RWPE2 (cell line): ENCODE measurements at regions not wholly inside any gene's neighbourhood (a gene's known extent, or its start where the extent isn't known, plus 50 kb on each side); places are given as distances from the start of the nearest gene placed in this dataset.

Experiments used
- ATAC-seq: fragments of 200-7000 bp; cut with Tn5 transposase; 3 replicates; pipeline ENCODE4 v1.9.1; 2021; ENCODE audit warnings: low read depth
- DNase-seq: peaks from one replicate; pipeline ENCODE4 v3.0.0-alpha.2; 2020; ENCODE audit warnings: low spot score
- H3K27ac ChIP-seq: fragments of 450-650 bp; 2 replicates; pipeline ENCODE4 v1.5.1; 2017; ENCODE audit warnings: mild to moderate bottlenecking; ENCODE audit not compliant: poor library complexity, severe bottlenecking
- H3K27me3 ChIP-seq: fragments of 250-450 bp; sonication (Bioruptor Pico); 2 replicates; pipeline ENCODE4 v1.5.1; 2021; ENCODE audit warnings: mild to moderate bottlenecking, moderate library complexity; ENCODE audit not compliant: insufficient read depth, poor library complexity, severe bottlenecking
- H3K36me3 ChIP-seq: fragments of 250-450 bp; sonication (Bioruptor Pico); 2 replicates; pipeline ENCODE4 v1.5.1; 2020; ENCODE audit warnings: low read depth, mild to moderate bottlenecking, moderate library complexity
- H3K4me1 ChIP-seq: fragments of 250-450 bp; sonication (Bioruptor Pico); 2 replicates; pipeline ENCODE4 v1.5.1; 2021; ENCODE audit warnings: mild to moderate bottlenecking, moderate library complexity; ENCODE audit not compliant: insufficient read depth, poor library complexity, severe bottlenecking
- H3K4me3 ChIP-seq: fragments of 250-450 bp; sonication (Bioruptor Pico); 2 replicates; pipeline ENCODE4 v1.5.1; 2021; ENCODE audit warnings: mild to moderate bottlenecking, moderate library complexity; ENCODE audit not compliant: severe bottlenecking
- H3K9me3 ChIP-seq: fragments of 250-450 bp; sonication (Bioruptor Pico); 2 replicates; pipeline ENCODE4 v1.5.1; 2021; ENCODE audit warnings: mild to moderate bottlenecking, moderate library complexity; ENCODE audit not compliant: severe bottlenecking
- TF ChIP-seq, protein P1 (sequence below): fragments of 450-650 bp; IDR thresholded peaks from one replicate; pipeline ENCODE4 v1.5.1; 2017; ENCODE audit warnings: mild to moderate bottlenecking, moderate library complexity; ENCODE audit not compliant: poor library complexity, severe bottlenecking

DNA sequence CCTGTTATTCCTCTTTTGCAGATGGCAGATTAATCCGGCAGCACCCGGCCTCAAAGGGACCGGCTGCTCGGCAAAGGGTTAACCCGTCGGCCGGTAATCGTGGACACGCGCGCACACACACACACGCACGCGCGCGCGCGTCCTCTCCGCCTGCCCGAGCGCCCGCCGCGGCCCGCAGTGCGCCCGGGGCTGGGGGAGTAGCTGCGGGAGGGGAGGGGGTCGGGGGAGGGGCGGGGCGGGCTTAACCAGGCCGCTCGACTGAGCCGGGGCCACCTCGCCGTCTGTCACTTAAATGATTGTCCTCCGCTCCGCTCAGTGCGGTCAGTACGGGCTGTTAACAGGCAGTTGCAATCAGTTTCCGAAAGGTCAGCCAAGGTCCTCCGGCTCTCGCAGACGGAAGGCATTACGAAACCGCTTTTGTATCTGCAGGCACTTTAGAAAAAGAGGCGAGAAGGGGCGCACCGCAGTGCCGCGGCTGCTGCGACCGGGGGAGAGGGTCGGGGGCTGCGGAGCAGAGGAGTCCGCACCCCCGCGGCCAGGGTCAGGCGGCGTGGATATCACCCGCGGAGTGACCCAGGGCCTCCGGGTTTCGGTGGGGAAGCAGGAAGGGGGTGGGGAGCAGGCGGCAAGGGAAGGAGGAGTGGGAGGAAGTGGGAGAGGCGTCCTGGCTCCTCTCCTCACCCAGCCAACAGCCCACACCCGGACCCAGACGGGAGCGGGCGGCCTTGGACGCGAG lies 57.3 kb upstream of the BCOR start:
- no peaks in the 10 kb centered on the region for H3K9me3 ChIP-seq
- H3K36me3 ChIP-seq: no peaks in the 10 kb centered on the region
- DNase-seq (no peak), ATAC-seq (0 out of 3 replicates have a peak, but pooled peaks have one; percentile 3)
- H3K4me3 ChIP-seq: peak overlapping the region; percentile 28
- no peaks in the 10 kb centered on the region for H3K4me1 ChIP-seq
- no peak overlapping the region for H3K27ac ChIP-seq
- TF ChIP-seq, protein P1, sequence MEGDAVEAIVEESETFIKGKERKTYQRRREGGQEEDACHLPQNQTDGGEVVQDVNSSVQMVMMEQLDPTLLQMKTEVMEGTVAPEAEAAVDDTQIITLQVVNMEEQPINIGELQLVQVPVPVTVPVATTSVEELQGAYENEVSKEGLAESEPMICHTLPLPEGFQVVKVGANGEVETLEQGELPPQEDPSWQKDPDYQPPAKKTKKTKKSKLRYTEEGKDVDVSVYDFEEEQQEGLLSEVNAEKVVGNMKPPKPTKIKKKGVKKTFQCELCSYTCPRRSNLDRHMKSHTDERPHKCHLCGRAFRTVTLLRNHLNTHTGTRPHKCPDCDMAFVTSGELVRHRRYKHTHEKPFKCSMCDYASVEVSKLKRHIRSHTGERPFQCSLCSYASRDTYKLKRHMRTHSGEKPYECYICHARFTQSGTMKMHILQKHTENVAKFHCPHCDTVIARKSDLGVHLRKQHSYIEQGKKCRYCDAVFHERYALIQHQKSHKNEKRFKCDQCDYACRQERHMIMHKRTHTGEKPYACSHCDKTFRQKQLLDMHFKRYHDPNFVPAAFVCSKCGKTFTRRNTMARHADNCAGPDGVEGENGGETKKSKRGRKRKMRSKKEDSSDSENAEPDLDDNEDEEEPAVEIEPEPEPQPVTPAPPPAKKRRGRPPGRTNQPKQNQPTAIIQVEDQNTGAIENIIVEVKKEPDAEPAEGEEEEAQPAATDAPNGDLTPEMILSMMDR: no peak
- no peaks in the 10 kb centered on the region for H3K27me3 ChIP-seq

DNA sequence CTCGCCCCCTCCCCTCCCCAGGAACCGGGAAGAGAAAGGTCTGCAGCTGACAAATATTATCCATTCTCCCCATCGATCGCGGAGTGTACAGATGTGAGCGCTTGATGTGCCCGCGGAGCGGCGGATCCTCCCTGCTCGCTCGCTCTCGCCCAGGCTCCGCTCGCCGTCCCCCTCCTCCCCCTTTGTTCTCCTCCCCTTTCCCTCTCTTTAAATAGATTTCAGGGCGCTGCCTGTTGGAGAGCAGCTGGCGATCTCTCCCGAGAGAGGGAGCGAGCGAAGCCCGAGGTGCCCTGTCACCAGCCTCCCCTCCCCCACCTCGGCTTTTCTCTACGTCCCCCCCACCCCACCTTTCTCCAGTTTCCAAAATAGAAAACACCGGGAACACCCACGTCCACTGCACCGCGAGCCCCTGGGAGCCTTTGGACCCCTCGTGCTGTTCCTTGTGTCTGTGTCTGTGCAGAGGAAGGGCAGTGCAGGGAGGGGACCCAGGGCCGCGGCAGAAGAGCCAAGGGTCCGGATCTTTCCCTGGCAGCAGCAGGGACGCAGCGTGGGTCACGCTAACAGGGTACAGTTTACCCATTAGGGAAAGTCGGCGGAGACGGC lies 56.6 kb upstream of the BCOR start:
- no peaks in the 10 kb centered on the region for H3K27me3 ChIP-seq
- H3K9me3 ChIP-seq: no peaks in the 10 kb centered on the region
- TF ChIP-seq, protein P1: no peak
- H3K27ac ChIP-seq: no peak overlapping the region
- DNase-seq (no peak), ATAC-seq (peak; percentile 15; the same call in 1 of the 3 replicates)
- H3K36me3 ChIP-seq: no peaks in the 10 kb centered on the region
- H3K4me1 ChIP-seq: no peaks in the 10 kb centered on the region
- H3K4me3 ChIP-seq: peak overlapping the region; percentile 28

DNA sequence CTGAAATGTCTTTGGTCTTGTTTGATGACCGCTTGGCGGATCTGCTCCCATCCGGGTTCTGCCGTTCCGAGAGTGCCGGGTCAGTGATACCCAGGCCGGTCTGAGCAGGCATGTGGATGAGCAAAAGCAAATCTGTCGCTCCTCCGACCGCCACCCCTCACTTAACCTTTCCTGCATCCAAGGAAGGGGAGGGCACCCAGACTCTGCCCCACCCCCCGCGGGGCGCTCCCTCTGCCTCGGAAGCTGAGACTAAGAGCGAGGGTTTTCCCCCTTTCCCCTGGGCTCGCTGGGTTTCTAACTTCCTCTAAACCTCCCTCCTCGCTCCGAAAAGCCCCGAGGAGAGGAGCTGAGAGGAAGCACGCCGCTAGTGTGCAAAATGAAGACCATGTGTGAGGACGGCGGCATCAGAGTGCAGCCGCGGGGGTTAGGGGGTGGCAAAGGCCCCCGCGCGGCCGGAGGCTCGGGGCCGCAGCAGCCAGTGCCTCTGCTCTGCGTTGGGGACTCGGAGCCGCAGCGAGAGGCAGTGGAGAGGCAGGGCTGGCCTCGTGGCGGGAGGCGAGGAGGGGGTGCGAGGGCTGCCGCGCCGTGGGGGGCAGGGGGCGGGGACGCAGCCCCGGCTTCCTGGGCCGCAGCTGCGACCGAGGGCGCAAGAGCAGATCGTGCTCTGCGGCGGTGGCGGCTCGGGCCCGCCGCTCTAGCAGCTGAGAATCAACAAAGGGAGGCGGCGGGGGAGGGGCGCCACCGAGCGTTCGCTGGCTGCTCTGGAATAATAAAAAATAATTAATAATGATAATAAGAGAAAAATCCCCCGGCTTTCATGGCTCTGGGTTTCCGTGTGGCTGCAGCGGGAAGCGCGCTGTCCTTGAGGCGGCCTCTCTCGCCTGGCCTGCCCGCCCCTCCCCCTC lies 55.8 kb upstream of the BCOR start:
- H3K27me3 ChIP-seq: no peaks in the 10 kb centered on the region
- H3K27ac ChIP-seq: no peak overlapping the region
- H3K4me3 ChIP-seq: peak overlapping the region; percentile 28
- DNase-seq: no peak
- peak; percentile 37 for ATAC-seq
- no peaks in the 10 kb centered on the region for H3K9me3 ChIP-seq
- TF ChIP-seq, protein P1: no peak
- no peaks in the 10 kb centered on the region for H3K4me1 ChIP-seq
- no peaks in the 10 kb centered on the region for H3K36me3 ChIP-seq

DNA sequence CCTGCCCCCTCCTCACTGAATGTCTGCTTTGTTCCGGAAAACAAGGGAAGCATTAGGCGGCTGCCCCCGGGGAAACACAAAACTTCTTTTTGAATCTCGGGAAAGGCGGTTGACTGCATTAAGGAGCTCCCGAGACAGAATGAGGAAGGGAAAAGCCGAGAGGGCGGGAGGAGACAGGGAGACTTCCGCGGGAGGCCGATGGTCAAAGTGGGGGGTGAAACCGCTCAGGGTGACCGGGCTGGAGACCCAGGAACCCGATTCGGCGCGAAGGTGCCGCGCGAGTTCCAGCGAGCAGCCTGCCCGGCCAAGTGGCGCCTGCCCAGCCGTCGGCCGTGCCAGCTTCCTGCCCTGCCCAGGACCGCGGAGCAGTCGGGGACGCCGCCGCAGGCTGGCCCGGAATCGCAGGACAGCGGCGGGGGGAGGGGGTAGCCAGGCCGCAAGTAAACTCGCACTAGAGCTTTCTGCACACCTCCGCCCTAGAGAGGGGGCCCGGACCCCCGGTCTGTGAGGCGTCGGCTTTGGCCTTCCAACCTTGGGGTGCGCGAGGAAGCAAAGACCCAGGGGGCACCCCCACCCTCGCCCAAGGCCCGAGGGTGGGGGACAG lies 55.1 kb upstream of the BCOR start:
- no peaks in the 10 kb centered on the region for H3K4me1 ChIP-seq
- no peaks in the 10 kb centered on the region for H3K36me3 ChIP-seq
- peak overlapping the region; percentile 28 for H3K4me3 ChIP-seq
- H3K9me3 ChIP-seq: no peaks in the 10 kb centered on the region
- H3K27me3 ChIP-seq: no peaks in the 10 kb centered on the region
- ATAC-seq: peak; percentile 59
- TF ChIP-seq, protein P1: no peak
- no peak overlapping the region for H3K27ac ChIP-seq
- DNase-seq: no peak
